HCEC 1CT (cell line): ENCODE measurements at regions not wholly inside any gene's neighbourhood (a gene's known extent, or its start where the extent isn't known, plus 50 kb on each side); places are given as distances from the start of the nearest gene placed in this dataset.

Experiments
- DNase-seq: peaks from one replicate; pipeline ENCODE4 v3.0.0-alpha.2; 2017

GRCh38 chr2:107025869-107026380 lies 140.0 kb upstream of the ST6GAL2 start:
- DNase-seq, result no peak

GRCh38 chr2:107027205-107027604 lies 141.2 kb upstream of the ST6GAL2 start:
- no peak for DNase-seq

- DNase-seq, result no peak
Observed at GRCh38 chr2:107027810-107028209, 141.8 kb upstream of the ST6GAL2 start.

- no peak for DNase-seq
Observed at GRCh38 chr2:107028661-107029060, 142.7 kb upstream of the ST6GAL2 start.

GRCh38 chr2:107036293-107036692 lies 150.3 kb upstream of the ST6GAL2 start:
- DNase-seq, result no peak

GRCh38 chr2:107062173-107062572 lies 176.2 kb upstream of the ST6GAL2 start:
- no peak for DNase-seq

GRCh38 chr2:107062599-107063220 lies 176.7 kb upstream of the ST6GAL2 start:
- DNase-seq, result no peak

- DNase-seq, result no peak
Observed at GRCh38 chr2:107063228-107063627, 177.3 kb upstream of the ST6GAL2 start.

GRCh38 chr2:107064750-107065149 lies 178.8 kb upstream of the ST6GAL2 start:
- DNase-seq, result no peak

GRCh38 chr2:107068069-107068916 lies 182.3 kb upstream of the ST6GAL2 start:
- DNase-seq, result no peak

- DNase-seq, result no peak
Observed at GRCh38 chr2:107069890-107070289, 183.9 kb upstream of the ST6GAL2 start.

- no peak for DNase-seq
Observed at GRCh38 chr2:107072150-107072940, 186.4 kb upstream of the ST6GAL2 start.

- DNase-seq, result no peak
Observed at GRCh38 chr2:107078584-107078983, 192.6 kb upstream of the ST6GAL2 start.

- no peak for DNase-seq
Observed at GRCh38 chr2:107086497-107086896, 200.5 kb upstream of the ST6GAL2 start.

GRCh38 chr2:107088156-107088555 lies 202.2 kb upstream of the ST6GAL2 start:
- DNase-seq, result no peak

- no peak for DNase-seq
Observed at GRCh38 chr2:107091163-107091864, 205.3 kb upstream of the ST6GAL2 start.

GRCh38 chr2:107093426-107093957 lies 207.5 kb upstream of the ST6GAL2 start:
- DNase-seq, result no peak

GRCh38 chr2:107094450-107094986 lies 208.6 kb upstream of the ST6GAL2 start:
- DNase-seq, result no peak

- no peak for DNase-seq
Observed at GRCh38 chr2:107102176-107102575, 216.2 kb upstream of the ST6GAL2 start.

GRCh38 chr2:107107351-107107750 lies 221.4 kb upstream of the ST6GAL2 start:
- no peak for DNase-seq

GRCh38 chr2:107108556-107108955 lies 222.6 kb upstream of the ST6GAL2 start:
- no peak for DNase-seq

- no peak for DNase-seq
Observed at GRCh38 chr2:107111623-107112022, 225.7 kb upstream of the ST6GAL2 start.
